Activated T-helper 17 cell treated with anti-CD3 and anti-CD28 coated beads, Interleukin-2, amount 50 U/mL, for 72 hours (primary cell): ENCODE measurements at regions not wholly inside any gene's neighbourhood (a gene's known extent, or its start where the extent isn't known, plus 50 kb on each side); places are given as distances from the start of the nearest gene placed in this dataset.

Source experiments
- ATAC-seq: fragments of 150-1000 bp; cut with Tn5 transposase; replicated peaks from 2 replicates; pipeline ENCODE4 v1.10.0; 2021; ENCODE audit warnings: mild to moderate bottlenecking, moderate library complexity
- H3K27ac Mint-ChIP-seq: one replicate; pipeline ENCODE4 v1.8.0; 2022; ENCODE audit warnings: mixed read lengths
- H3K27me3 Mint-ChIP-seq: one replicate; pipeline ENCODE4 v1.8.0; 2022; ENCODE audit warnings: mixed read lengths
- H3K36me3 Mint-ChIP-seq: one replicate; pipeline ENCODE4 v1.8.0; 2022; ENCODE audit warnings: low read depth, mild to moderate bottlenecking, mixed read lengths
- H3K4me1 Mint-ChIP-seq: one replicate; pipeline ENCODE4 v1.8.0; 2022; ENCODE audit warnings: mixed read lengths
- H3K4me3 Mint-ChIP-seq: one replicate; pipeline ENCODE4 v1.8.0; 2022; ENCODE audit warnings: mild to moderate bottlenecking, mixed read lengths
- H3K9me3 Mint-ChIP-seq: one replicate; pipeline ENCODE4 v1.8.0; 2022; ENCODE audit warnings: mixed read lengths

DNA sequence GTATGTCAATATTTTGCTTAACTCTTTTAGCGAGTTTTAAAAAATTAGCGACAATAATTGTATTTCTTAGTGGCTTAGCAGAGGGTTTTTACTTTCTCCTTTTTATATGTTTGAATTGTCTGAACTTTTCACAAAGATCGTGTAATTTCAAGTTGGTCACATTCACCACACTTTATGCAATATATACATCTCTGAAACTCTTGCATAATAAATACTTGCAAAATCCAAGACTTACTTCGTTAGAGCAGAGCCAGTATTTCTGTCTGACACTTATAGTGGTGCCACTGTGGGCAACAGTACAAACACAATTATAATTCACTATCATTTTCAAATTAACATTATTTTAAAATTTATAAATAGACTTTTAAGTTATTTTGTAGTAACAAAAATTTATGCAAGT lies 62.0 kb downstream of the SUCNR1 start:
- no peaks in the 10 kb centered on the region for H3K9me3 Mint-ChIP-seq
- peaks cover 3% of the 10 kb centered on the region for H3K27me3 Mint-ChIP-seq
- no peaks in the 10 kb centered on the region for H3K36me3 Mint-ChIP-seq
- H3K4me3 Mint-ChIP-seq = no peak overlapping the region
- no peak for ATAC-seq
- H3K27ac Mint-ChIP-seq = no peak overlapping the region
- H3K4me1 Mint-ChIP-seq = no peaks in the 10 kb centered on the region

DNA sequence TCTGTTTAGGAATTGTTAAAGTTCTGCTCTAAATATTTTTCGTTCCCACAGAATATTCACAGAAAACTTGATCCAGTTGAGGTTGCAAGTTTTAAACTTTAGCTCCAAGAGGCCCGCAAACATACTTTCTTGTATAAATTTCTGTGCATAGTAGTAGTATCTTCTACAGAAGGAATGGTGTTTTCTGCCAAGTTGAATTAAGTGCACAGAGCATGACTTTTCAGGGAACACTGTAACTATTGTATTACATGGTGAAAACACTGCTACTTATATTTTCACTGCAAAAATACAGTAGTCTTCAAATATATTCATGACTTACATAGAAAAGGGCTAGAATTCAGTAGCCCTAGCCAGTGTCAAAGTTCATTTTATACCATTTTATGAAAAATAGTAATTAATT lies 67.0 kb downstream of the SUCNR1 start:
- Mint-ChIP-seq H3K27ac (no peak overlapping the region), H3K4me3 (no peak overlapping the region), H3K36me3 (no peaks in the 10 kb centered on the region), H3K9me3 (no peaks in the 10 kb centered on the region), H3K4me1 (no peaks in the 10 kb centered on the region), H3K27me3 (peaks cover 3% of the 10 kb centered on the region)
- ATAC-seq = no peak

DNA sequence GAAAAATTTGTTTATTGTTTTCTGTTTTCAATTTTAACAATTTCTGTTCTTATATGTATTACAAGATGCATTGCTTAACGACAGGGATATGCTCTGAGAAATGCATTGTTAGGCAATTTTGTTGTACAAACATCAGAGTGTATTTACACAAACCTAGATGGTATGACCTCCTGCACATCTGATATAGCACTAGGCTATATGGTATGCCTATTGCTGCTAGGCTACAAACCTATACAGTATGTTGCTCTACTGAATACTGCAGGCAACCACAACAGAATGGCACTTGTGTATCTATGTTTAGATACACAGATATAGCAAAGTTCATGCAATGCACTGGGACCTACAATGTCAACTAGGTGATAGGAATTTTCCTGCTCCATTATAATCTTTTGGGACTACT lies 70.1 kb downstream of the SUCNR1 start:
- no peak overlapping the region for H3K4me3 Mint-ChIP-seq
- peaks cover 17% of the 10 kb centered on the region for H3K27me3 Mint-ChIP-seq
- no peaks in the 10 kb centered on the region for H3K4me1 Mint-ChIP-seq
- ATAC-seq = no peak
- no peaks in the 10 kb centered on the region for H3K36me3 Mint-ChIP-seq
- no peaks in the 10 kb centered on the region for H3K9me3 Mint-ChIP-seq
- no peak overlapping the region for H3K27ac Mint-ChIP-seq

DNA sequence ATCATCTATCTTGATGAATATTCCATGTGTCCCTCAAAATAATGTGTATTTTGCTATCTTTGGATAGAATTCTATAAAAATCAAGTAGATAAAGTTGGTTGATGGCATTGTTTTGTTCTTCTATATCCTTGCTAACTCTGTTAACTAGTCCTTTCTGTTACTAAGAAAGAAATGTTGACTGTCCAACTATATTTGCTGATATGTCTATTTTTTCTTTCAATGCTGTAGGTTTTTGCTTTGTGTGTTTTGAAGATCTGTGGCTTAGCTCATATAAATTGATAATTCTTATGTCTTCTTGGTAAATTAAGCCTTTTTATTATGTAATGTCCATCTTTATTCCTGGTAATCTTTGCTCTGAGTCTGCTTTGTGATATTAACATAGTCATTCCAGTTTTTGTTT lies 70.9 kb downstream of the SUCNR1 start:
- no peaks in the 10 kb centered on the region for H3K36me3 Mint-ChIP-seq
- H3K4me1 Mint-ChIP-seq = no peaks in the 10 kb centered on the region
- H3K27ac Mint-ChIP-seq = no peak overlapping the region
- H3K9me3 Mint-ChIP-seq = no peaks in the 10 kb centered on the region
- H3K27me3 Mint-ChIP-seq = peaks cover 21% of the 10 kb centered on the region
- no peak for ATAC-seq
- H3K4me3 Mint-ChIP-seq = no peak overlapping the region

DNA sequence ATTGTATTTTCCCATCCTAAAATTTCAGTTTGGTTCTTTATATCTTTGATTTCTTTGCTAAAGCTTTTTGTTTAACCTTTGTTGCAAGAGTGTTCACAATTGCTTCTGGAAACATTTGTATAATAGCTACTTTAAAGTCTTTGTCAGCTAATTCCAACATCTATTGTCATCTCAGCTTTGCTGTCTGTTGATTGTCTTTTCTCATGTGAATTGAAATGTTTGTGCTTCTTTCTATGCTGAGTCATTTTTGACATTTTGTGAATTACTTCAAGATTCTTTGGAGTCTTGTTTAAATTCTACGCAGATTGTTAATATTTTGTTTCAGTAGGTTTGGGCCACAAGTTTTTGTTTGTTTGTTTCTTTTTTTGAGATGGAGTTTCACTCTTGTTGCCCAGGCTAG lies 73.2 kb downstream of the SUCNR1 start:
- H3K4me1 Mint-ChIP-seq = no peaks in the 10 kb centered on the region
- peaks cover 33% of the 10 kb centered on the region for H3K27me3 Mint-ChIP-seq
- no peaks in the 10 kb centered on the region for H3K36me3 Mint-ChIP-seq
- no peaks in the 10 kb centered on the region for H3K9me3 Mint-ChIP-seq
- H3K27ac Mint-ChIP-seq = no peak overlapping the region
- ATAC-seq = no peak
- no peak overlapping the region for H3K4me3 Mint-ChIP-seq

DNA sequence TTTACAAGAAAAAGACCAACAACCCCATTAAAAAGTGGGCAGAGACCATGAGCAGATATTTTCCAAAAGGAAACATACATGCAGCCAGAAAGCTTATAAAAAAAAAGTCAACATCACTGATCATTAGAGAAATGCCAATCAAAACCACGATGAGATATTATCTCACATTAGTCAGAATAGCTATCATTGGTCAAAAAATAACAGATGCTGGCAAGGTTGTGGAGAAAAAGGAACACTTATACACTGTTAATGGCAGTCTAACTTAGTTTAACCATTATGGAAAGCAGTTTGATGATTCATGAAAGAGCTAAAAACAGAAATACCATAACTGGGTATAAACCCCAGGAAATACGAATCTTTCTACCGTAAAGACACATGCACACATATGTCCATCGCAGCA lies 76.3 kb downstream of the SUCNR1 start:
- peaks cover 31% of the 10 kb centered on the region for H3K27me3 Mint-ChIP-seq

DNA sequence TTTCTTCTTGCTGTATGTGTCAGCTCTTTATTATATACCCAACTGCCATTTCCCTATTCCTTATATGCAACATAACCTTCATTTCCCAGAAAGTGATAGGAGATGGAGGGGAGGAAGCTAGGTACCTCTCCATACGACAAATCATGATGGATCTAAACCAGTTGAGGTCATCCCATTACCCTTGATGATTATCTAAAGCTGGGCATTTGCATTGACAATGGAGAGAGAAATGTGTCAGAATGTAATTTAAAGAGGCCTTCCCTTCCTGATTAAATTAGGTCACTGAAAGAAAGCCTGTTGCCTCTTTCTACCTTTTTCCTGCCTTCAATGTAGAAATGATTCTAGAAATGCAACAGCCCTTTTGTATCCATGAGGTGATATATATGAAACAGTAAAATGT lies 81.9 kb downstream of the SUCNR1 start:
- Mint-ChIP-seq H3K4me3 (no peak overlapping the region), H3K27ac (no peak overlapping the region), H3K9me3 (no peaks in the 10 kb centered on the region), H3K27me3 (peaks cover 8% of the 10 kb centered on the region), H3K4me1 (no peaks in the 10 kb centered on the region), H3K36me3 (no peaks in the 10 kb centered on the region)
- no peak for ATAC-seq

More for the DNA sequence above, 76.3 kb downstream of the SUCNR1 start:
- H3K36me3 Mint-ChIP-seq = no peaks in the 10 kb centered on the region
- no peak for ATAC-seq
- no peak overlapping the region for H3K27ac Mint-ChIP-seq
- H3K4me3 Mint-ChIP-seq = no peak overlapping the region
- no peaks in the 10 kb centered on the region for H3K9me3 Mint-ChIP-seq
- H3K4me1 Mint-ChIP-seq = no peaks in the 10 kb centered on the region

DNA sequence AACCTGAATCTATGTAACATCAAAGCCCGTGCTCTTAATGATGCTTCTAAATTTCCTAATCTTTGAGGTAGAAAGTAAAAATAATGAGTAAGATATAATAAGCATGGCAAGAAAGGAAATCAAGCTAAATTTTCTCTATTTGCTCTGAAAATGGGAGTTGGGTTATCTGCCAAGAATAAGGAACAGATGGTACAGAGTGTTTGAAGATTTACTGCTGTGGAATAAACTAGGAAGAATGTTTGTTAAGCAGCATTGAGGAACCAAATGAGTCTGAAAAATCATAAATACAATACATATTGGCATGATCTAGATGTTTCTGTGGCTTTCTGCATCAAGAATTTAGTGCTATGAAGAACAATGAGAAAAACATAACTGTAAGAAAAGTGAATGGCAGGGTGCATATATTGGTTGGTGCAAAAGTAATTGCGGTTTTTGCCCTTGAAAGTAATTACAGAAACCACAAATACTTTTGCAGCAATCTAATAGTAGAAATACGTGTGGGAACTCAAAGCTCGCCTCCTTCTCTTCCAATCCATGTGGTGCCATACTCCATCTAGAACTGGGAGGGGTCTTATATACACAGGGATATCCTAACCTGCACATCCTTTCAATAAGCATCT lies 87.6 kb downstream of the SUCNR1 start:
- H3K4me1 Mint-ChIP-seq = no peaks in the 10 kb centered on the region
- no peaks in the 10 kb centered on the region for H3K9me3 Mint-ChIP-seq
- H3K4me3 Mint-ChIP-seq = no peak overlapping the region
- no peak overlapping the region for H3K27ac Mint-ChIP-seq
- no peaks in the 10 kb centered on the region for H3K36me3 Mint-ChIP-seq
- no peak for ATAC-seq
- H3K27me3 Mint-ChIP-seq = peaks cover 13% of the 10 kb centered on the region

DNA sequence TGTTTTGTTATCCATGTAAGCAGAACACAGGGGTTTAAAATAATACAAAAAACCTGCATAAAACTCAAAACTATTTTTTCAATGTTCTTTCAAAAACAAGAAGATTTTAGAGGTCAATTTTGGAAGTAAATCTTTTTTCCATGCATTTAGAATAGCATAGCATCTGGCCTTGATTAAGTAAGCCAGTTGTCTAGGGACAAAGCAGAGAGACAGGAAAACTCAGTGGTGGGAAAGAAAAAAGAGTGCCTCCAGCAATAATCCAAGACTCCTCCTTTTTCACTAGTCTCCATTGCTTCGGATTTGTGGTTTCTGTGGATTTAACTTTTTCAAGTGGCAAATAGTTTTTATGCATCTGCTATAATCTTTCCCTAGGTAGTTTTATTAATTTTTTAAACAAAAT lies 88.9 kb downstream of the SUCNR1 start:
- no peak for ATAC-seq
- Mint-ChIP-seq H3K4me1 (no peaks in the 10 kb centered on the region), H3K27ac (no peak overlapping the region), H3K4me3 (no peak overlapping the region), H3K27me3 (peaks cover 13% of the 10 kb centered on the region), H3K9me3 (no peaks in the 10 kb centered on the region), H3K36me3 (no peaks in the 10 kb centered on the region)

DNA sequence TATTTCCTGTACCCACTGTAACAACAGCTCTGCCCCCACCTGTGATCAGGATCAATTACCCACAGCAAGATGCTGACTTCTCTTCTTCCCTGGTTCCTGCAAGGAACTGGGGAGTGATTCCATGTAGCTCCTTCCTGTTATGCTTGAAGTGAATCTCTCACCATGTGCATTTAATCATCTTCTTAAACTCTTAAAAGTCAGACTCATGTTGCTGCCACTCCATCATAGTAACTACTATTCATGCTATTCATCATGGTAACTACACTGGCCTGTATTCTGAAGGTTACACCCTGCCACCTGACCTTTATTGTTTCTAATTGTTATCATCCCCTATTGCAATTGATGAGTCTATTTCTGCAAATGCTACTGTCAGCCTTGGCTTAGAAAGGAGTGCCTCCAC lies 89.5 kb downstream of the SUCNR1 start:
- Mint-ChIP-seq H3K4me1 (no peaks in the 10 kb centered on the region), H3K27me3 (peaks cover 13% of the 10 kb centered on the region), H3K27ac (no peak overlapping the region), H3K4me3 (no peak overlapping the region), H3K9me3 (no peaks in the 10 kb centered on the region), H3K36me3 (no peaks in the 10 kb centered on the region)
- ATAC-seq = no peak

DNA sequence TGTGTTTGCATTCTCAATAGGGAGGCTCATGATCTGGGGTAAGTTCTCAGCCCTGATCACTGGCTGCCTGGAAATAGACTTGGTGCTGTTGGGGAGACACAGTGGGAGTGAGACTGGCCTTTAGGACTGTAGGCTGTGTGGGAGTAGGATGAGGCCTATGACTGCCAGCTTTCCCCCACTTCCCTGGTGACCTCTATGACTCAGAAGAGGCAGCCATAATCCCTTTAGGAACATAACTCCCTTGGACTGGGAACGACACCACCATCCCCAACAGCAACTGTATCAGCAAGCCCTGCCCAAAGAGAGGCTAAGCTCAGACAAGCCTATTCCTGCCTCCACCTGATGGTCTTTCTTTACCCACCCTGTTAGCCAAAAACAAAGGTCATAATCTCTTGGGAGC lies 91.3 kb downstream of the SUCNR1 start:
- no peaks in the 10 kb centered on the region for H3K36me3 Mint-ChIP-seq
- ATAC-seq = no peak
- H3K4me3 Mint-ChIP-seq = no peak overlapping the region
- no peaks in the 10 kb centered on the region for H3K4me1 Mint-ChIP-seq
- no peak overlapping the region for H3K27ac Mint-ChIP-seq
- H3K27me3 Mint-ChIP-seq = peaks cover 13% of the 10 kb centered on the region
- H3K9me3 Mint-ChIP-seq = no peaks in the 10 kb centered on the region

DNA sequence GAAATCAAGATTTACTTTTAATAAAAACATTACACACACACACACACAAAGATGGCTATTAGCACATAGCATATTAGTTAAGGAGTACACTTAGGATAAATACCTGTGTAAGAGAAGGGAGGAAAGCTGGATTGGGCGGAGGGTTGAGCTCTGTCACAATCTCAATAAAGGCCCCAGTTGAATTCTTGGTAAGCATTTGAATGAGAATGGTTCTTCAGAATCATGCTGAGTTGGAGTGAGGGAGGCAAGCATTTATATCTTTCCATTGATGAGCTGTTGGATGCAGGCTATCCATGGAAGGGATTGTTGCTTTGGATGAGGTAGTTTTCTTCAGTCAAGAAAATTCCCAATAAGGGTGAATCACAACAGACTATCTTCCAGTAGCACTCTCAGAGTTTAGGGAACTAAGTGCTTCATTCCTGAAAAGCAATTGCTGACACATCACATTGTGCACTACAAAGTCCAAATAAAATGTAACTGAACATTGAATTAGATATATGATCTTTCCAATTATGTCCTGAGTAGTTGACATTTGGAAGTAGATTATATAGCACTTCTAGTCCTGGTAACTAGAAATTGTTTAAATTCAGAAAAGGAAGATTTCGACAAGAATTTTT lies 95.7 kb downstream of the SUCNR1 start:
- no peaks in the 10 kb centered on the region for H3K9me3 Mint-ChIP-seq
- no peak for ATAC-seq
- no peaks in the 10 kb centered on the region for H3K36me3 Mint-ChIP-seq
- no peaks in the 10 kb centered on the region for H3K4me1 Mint-ChIP-seq
- no peak overlapping the region for H3K4me3 Mint-ChIP-seq
- no peak overlapping the region for H3K27ac Mint-ChIP-seq
- H3K27me3 Mint-ChIP-seq = peaks cover 4% of the 10 kb centered on the region

DNA sequence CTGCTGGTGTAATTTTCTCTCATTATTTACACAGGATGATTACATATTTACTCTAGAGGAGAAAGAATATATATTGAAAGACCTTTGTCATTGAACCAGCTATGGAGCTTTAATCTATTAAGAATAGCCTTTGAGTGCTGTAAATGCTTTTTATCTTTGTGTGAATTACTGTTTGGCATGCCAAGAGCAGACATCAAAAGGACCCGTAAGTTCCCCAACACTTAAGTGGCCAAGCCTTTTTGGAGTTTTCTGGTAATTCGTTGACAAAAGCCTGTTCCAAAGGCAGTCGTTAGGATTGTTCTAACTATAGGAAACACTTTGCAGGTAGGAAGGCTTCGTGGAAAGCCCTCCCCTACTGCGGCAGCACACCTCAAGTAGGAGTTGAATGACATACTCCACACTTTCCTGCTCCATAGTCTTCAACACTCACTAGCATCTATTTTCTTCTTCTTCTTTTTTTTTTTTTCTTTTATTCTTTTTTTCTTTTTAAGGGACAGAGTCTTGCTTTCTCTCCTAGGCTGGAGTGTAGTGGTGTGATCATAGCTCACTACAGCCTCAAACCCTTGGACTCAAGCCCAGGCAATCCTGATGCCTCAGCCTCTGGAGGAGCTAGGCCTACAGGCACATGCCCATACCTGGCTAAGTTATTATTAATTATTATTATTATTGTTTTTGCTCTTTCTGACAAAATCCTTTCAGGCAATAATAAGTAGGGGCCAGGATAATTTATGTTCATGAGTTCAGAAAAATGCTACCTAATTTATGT lies 98.6 kb downstream of the SUCNR1 start:
- no peak for ATAC-seq
- Mint-ChIP-seq H3K4me3 (no peak overlapping the region), H3K9me3 (no peaks in the 10 kb centered on the region), H3K36me3 (no peaks in the 10 kb centered on the region), H3K27ac (no peak overlapping the region), H3K4me1 (no peaks in the 10 kb centered on the region), H3K27me3 (no peaks in the 10 kb centered on the region)

DNA sequence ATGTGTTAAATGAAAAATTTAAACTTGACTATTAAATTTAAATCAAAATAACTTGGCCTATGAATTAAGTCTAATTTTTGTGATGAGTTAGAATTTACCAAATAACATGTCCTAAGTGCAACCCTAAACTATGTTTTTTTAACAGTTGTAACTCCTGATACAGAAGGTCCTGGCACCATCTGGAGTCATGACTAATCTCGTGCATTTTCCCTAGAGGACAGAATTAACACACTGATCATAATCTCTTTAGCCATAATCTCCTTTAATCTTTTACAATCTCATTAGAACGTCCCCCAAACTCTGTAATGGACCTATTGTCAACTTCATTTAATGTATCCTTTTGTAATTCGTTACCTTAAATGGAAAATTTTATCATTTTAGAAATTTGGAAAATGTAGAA lies 100.6 kb downstream of the SUCNR1 start:
- H3K36me3 Mint-ChIP-seq = no peaks in the 10 kb centered on the region
- no peak overlapping the region for H3K4me3 Mint-ChIP-seq
- peaks cover 4% of the 10 kb centered on the region for H3K27me3 Mint-ChIP-seq
- no peak overlapping the region for H3K27ac Mint-ChIP-seq
- no peaks in the 10 kb centered on the region for H3K9me3 Mint-ChIP-seq
- no peak for ATAC-seq
- no peaks in the 10 kb centered on the region for H3K4me1 Mint-ChIP-seq
